Body of pancreas (tissue), 4 donors: ENCODE measurements at regions not wholly inside any gene's neighbourhood (a gene's known extent, or its start where the extent isn't known, plus 50 kb on each side); places are given as distances from the start of the nearest gene placed in this dataset.

Source experiments
- ATAC-seq: fragments of 150-250 bp; one replicate; pipeline ENCODE4 v1.9.1; 2016
- DNase-seq, 4 donors: peaks; one replicate each; pipeline ENCODE4 v3.0.0-alpha.2; 2019
- H3K27ac ChIP-seq, 4 donors: fragments of 200-600 bp; sonication (generic); 1 replicate in 3 of 4; 2 replicates in 1 of 4; pipeline versions ENCODE4 v1.5.1 to v1.6.1; 2016 to 2019; ENCODE audit warnings: mild to moderate bottlenecking in 1 of 4, mixed read lengths in 1 of 4, moderate library complexity in 1 of 4
- H3K27me3 ChIP-seq, 2 donors: fragments of 200-600 bp; sonication (generic); one replicate each; pipeline ENCODE4 v1.6.0; 2016; ENCODE audit warnings: mild to moderate bottlenecking in 1 of 2
- H3K36me3 ChIP-seq, 2 donors: fragments of 200-600 bp; sonication (generic); replicated peaks in 1 of 2; 2 replicates each; pipeline ENCODE4 v1.5.1; 2016; ENCODE audit warnings: low read depth in 2 of 2; ENCODE audit not compliant: insufficient read depth in 1 of 2
- H3K4me1 ChIP-seq: fragments of 200-600 bp; sonication (generic); one replicate; pipeline ENCODE4 v1.6.0; 2016
- H3K4me3 ChIP-seq, 2 donors: fragments of 200-600 bp; sonication (generic); 1 replicate in 1 of 2; 2 replicates in 1 of 2; pipeline ENCODE4 v1.5.1; 2016 to 2019
- H3K9me3 ChIP-seq, 3 donors: fragments of 200-600 bp; sonication (generic); 1 replicate in 2 of 3; 2 replicates in 1 of 3; pipeline ENCODE4 v1.5.1; 2016
- POLR2A ChIP-seq, 3 donors: fragments of 450-650 bp; IDR thresholded peaks; one replicate each; pipeline ENCODE4 v1.6.1; 2016; ENCODE audit warnings: antibody characterized with exemption in 3 of 3, mild to moderate bottlenecking in 2 of 3
- WGBS, 2 donors: methylation state at CpG; one replicate each; pipeline ENCODE4 v1.1.5; 2017; 5-methylcytosine and 5-hydroxymethylcytosine counted together
- intact Hi-C: fragments of 100-400 bp; cut with DNase I; formaldehyde crosslinking; loops from one replicate; pipeline ENCODE4 v1.15.1; 2023
- TF ChIP-seq, protein P1 (sequence below), 7 experiments: fragments of 450-650 bp in 4 of 7; fragments of 200-600 bp in 3 of 7; sonication (generic) in 3 of 7; IDR thresholded peaks; one replicate each; pipeline ENCODE4 v1.5.1; 2016 to 2019; ENCODE audit warnings: antibody characterized with exemption in 7 of 7

DNA sequence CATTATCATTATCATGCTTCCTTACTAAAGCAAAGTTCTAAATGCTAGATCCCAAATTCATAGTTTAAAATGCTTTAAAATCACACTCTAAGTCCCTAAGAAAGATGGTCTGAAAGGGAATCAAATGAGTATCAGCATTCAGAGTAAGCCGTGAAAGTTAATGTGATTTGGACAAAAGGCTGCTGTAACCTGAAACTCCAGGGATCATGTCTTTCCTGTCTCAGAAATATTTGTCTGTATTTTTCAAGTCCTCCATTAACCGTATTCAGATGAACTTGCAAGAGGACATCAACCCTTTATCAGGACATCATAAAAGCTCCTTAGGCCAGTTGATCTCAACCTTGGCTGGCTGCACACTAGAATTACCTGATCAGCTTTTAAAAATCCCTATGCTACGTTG, 324.3 kb upstream of the PKDCC start:
- DNase-seq = no peak
- intact Hi-C loops = no loop called here
- Histone ChIP-seq H3K36me3 (no peaks in the 10 kb centered on the region), H3K27me3 (no peaks in the 10 kb centered on the region), H3K4me3 (no peak overlapping the region), H3K4me1 (peaks cover 7% of the 10 kb centered on the region), H3K27ac (no peak overlapping the region), H3K9me3 (no peaks in the 10 kb centered on the region)
- ATAC-seq = no peak
- no peak for TF ChIP-seq POLR2A (IDR thresholded peaks at IDR 0.05)
- TF ChIP-seq, protein P1, sequence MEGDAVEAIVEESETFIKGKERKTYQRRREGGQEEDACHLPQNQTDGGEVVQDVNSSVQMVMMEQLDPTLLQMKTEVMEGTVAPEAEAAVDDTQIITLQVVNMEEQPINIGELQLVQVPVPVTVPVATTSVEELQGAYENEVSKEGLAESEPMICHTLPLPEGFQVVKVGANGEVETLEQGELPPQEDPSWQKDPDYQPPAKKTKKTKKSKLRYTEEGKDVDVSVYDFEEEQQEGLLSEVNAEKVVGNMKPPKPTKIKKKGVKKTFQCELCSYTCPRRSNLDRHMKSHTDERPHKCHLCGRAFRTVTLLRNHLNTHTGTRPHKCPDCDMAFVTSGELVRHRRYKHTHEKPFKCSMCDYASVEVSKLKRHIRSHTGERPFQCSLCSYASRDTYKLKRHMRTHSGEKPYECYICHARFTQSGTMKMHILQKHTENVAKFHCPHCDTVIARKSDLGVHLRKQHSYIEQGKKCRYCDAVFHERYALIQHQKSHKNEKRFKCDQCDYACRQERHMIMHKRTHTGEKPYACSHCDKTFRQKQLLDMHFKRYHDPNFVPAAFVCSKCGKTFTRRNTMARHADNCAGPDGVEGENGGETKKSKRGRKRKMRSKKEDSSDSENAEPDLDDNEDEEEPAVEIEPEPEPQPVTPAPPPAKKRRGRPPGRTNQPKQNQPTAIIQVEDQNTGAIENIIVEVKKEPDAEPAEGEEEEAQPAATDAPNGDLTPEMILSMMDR (IDR thresholded peaks at IDR 0.05) = no peak
- 68 to 84% methylated on average over 3 of the region's 3 CpGs for WGBS, 2 donors

DNA sequence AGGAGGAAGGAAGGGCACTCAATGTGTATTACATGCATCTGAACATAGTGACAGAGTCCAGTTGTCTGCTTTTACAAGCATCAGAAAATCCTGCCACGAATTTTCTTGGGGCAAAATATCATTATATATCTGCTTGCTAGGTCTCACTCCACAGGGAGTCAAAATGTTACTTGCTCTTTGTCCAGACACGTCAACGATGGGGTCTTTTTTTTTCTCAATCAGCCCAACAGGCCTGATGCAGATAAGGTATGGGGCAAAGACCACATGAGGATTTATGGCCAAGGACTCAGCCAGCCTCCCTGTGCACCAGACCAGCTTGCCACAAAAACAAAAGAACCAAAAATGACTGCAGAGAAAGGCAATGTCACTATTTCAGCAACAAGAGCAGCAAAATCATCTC, 323.4 kb upstream of the PKDCC start:
- Histone ChIP-seq H3K27me3 (no peaks in the 10 kb centered on the region), H3K4me3 (no peak overlapping the region), H3K27ac (no peak overlapping the region), H3K4me1 (peaks cover 7% of the 10 kb centered on the region), H3K9me3 (no peaks in the 10 kb centered on the region), H3K36me3 (no peaks in the 10 kb centered on the region)
- TF ChIP-seq, protein P1 (IDR thresholded peaks at IDR 0.05) = no peak
- TF ChIP-seq POLR2A (IDR thresholded peaks at IDR 0.05) = no peak
- 20 to 51% methylated on average over 3 of the region's 3 CpGs for WGBS, 2 donors
- DNase-seq (no peak), ATAC-seq (no peak)
- intact Hi-C loops = no loop called here

DNA sequence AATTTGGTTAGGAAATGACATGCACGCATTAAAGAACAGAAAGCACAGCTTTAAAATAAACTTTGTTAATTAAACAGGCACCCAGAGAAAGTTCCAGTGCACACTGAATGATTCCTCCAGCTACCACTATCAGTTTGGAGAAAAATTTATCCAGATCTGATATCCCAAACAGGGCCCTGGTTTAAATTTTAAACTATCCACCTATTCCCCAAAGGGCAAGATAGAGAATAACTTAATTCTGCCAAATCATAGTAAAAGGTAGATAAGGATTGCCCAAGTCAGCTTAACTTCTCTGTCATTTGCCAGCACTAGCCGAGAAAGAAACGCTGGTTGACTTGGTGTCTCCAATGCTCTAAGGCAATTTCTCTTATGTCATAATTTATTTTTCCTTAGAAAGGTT, 321.9 kb upstream of the PKDCC start:
- H3K36me3 ChIP-seq = no peaks in the 10 kb centered on the region
- intact Hi-C loops = no loop called here
- H3K4me1 ChIP-seq = peaks cover 7% of the 10 kb centered on the region
- H3K27ac ChIP-seq = no peak overlapping the region
- WGBS, 2 donors = 51 to 60% methylated on average over 3 of the region's 3 CpGs
- ATAC-seq (no peak), DNase-seq (no peak)
- TF ChIP-seq, protein P1 (IDR thresholded peaks at IDR 0.05) = no peak
- TF ChIP-seq POLR2A (IDR thresholded peaks at IDR 0.05) = no peak
- no peaks in the 10 kb centered on the region for H3K9me3 ChIP-seq
- H3K4me3 ChIP-seq = no peak overlapping the region
- no peaks in the 10 kb centered on the region for H3K27me3 ChIP-seq

DNA sequence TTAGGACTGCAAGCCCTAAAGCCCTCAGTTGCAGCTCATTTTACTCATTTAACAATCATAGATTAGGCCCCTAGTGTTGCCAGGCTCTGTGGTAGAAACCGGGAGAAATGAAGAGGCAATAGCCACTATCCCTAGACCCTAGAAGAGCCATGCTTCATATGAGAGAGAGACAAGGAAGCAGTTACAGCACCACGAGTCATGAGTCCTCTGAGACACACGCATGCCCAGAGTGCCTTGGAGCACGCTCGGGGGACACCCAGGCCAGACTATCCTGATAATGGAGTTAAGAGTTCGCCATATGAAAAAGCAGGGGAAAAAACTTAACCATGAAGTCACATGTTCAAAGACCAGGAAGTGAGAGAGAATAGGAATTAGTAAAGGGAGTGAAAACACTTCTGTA, 321.5 kb upstream of the PKDCC start:
- Histone ChIP-seq H3K36me3 (no peaks in the 10 kb centered on the region), H3K9me3 (no peaks in the 10 kb centered on the region), H3K27me3 (no peaks in the 10 kb centered on the region), H3K27ac (no peak overlapping the region), H3K4me1 (peaks cover 7% of the 10 kb centered on the region), H3K4me3 (no peak overlapping the region)
- no peak for TF ChIP-seq POLR2A (IDR thresholded peaks at IDR 0.05)
- TF ChIP-seq, protein P1 (IDR thresholded peaks at IDR 0.05) = no peak
- 79 to 91% methylated on average over 6 of the region's 6 CpGs for WGBS, 2 donors
- intact Hi-C loops = no loop called here
- DNase-seq (no peak), ATAC-seq (no peak)

DNA sequence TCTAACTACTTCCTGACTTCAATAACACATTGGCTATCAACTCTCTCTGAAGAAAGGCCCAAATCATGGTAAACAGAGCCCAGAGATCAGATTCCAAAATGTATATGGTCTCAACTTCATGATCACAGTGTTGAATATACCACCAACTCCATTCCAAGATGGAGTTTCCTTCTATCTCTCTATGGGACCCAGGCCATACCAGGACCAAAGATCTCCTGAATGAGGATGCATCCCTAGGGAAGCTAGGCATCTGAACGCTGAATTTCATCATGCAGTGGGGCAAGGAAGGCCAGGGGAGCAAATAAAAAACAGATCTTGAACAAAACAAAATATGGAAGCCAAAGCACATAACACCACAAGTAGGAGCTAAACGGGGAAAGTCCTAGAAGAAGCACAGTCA, 320.7 kb upstream of the PKDCC start:
- H3K4me3 ChIP-seq = no peak overlapping the region
- no peaks in the 10 kb centered on the region for H3K9me3 ChIP-seq
- H3K4me1 ChIP-seq = peaks cover 7% of the 10 kb centered on the region
- H3K27ac ChIP-seq = no peak overlapping the region
- 74 to 79% methylated on average over 2 of the region's 2 CpGs for WGBS, 2 donors
- ATAC-seq = no peak
- H3K36me3 ChIP-seq = no peaks in the 10 kb centered on the region
- no peak for TF ChIP-seq POLR2A (IDR thresholded peaks at IDR 0.05)
- TF ChIP-seq, protein P1 (IDR thresholded peaks at IDR 0.05) = no peak
- DNase-seq = no peak
- intact Hi-C loops = no loop called here
- no peaks in the 10 kb centered on the region for H3K27me3 ChIP-seq
